ENCODE measurements at regions not wholly inside any gene's neighbourhood (a gene's known extent, or its start where the extent isn't known, plus 50 kb on each side); places are given as distances from the start of the nearest gene placed in this dataset.

GRCh38 chr3:72652395-72652794 lies 195.8 kb downstream of the SHQ1 start:
- TF ChIP-seq CTCF (IDR thresholded peaks at IDR 0.05; ENCODE audit: insufficient read depth, low read length, poor library complexity, severe bottlenecking) (no peak), EZH2phosphoT487 (conservative IDR thresholded peaks at IDR 0.05; ENCODE audit: low read length) (no peak)

All from SU-DHL-6 (cell line).